Activated CD4-positive, alpha-beta memory T cell treated with anti-CD3 and anti-CD28 coated beads for 36 hours (primary cell): ENCODE measurements at regions not wholly inside any gene's neighbourhood (a gene's known extent, or its start where the extent isn't known, plus 50 kb on each side); places are given as distances from the start of the nearest gene placed in this dataset.
"Not testable (repeated sequence)": the region's sequence is repeated elsewhere in the genome, so short reads cannot be mapped to it uniquely, and the experiment has no call there.

Experiments used
- CTCF ChIA-PET: fragments of 350-600 bp; sonication (Branson Sonifier 250); formaldehyde crosslinking; loops from one replicate; lab custom pipeline; 2021; ENCODE audit warnings: antibody characterized with exemption, inconsistent platforms; lab: Charles Lee
- POLR2A ChIA-PET: fragments of 350-600 bp; sonication (Branson Sonifier 250); formaldehyde crosslinking; loops from one replicate; lab custom pipeline; 2021; ENCODE audit warnings: antibody characterized with exemption; lab: Charles Lee
- DNase-seq: peaks from one replicate; pipeline ENCODE4 v3.0.0-alpha.2; 2020
- H3K27ac Mint-ChIP-seq: one replicate; pipeline ENCODE4 v1.8.0; 2021; ENCODE audit warnings: mixed read lengths
- H3K27me3 Mint-ChIP-seq: one replicate; pipeline ENCODE4 v1.8.0; 2021; ENCODE audit warnings: mixed read lengths
- H3K36me3 Mint-ChIP-seq: one replicate; pipeline ENCODE4 v1.8.0; 2021; ENCODE audit warnings: mixed read lengths
- H3K4me1 Mint-ChIP-seq: one replicate; pipeline ENCODE4 v1.8.0; 2021; ENCODE audit warnings: low read depth, mixed read lengths
- H3K4me3 Mint-ChIP-seq: one replicate; pipeline ENCODE4 v1.8.0; 2021; ENCODE audit warnings: mild to moderate bottlenecking, mixed read lengths
- H3K9me3 Mint-ChIP-seq: one replicate; pipeline ENCODE4 v1.8.0; 2021; ENCODE audit warnings: mixed read lengths
- intact Hi-C: fragments of 100-400 bp; cut with micrococcal nuclease; formaldehyde crosslinking; loops from one replicate; pipeline ENCODE4 v1.15.1; 2023

GRCh38 chr7:77484785-77485184, 52.3 kb upstream of the PTPN12 start:
- Mint-ChIP-seq H3K4me3 (no peak overlapping the region), H3K9me3 (no peaks in the 10 kb centered on the region), H3K36me3 (no peaks in the 10 kb centered on the region), H3K4me1 (peaks cover 4% of the 10 kb centered on the region), H3K27me3 (peaks cover 14% of the 10 kb centered on the region), H3K27ac (no peak overlapping the region)
- POLR2A ChIA-PET = no interaction called here
- CTCF ChIA-PET = no interaction called here
- intact Hi-C loops = no loop called here
- DNase-seq = no peak

GRCh38 chr7:77482015-77482414, 55.1 kb upstream of the PTPN12 start:
- H3K4me1 Mint-ChIP-seq = peaks cover 4% of the 10 kb centered on the region
- peaks cover 2% of the 10 kb centered on the region for H3K27me3 Mint-ChIP-seq
- CTCF ChIA-PET = interaction anchor here (0.7 to 0.9 kb wide), 2 partner anchors 23 to 196 kb away, joined by 3 read pairs; no protein-coding TSS in a partner anchor
- DNase-seq = no peak
- H3K27ac Mint-ChIP-seq = no peak overlapping the region
- POLR2A ChIA-PET = no interaction called here
- H3K4me3 Mint-ChIP-seq = no peak overlapping the region
- no peaks in the 10 kb centered on the region for H3K9me3 Mint-ChIP-seq
- intact Hi-C loops = no loop called here
- H3K36me3 Mint-ChIP-seq = no peaks in the 10 kb centered on the region

GRCh38 chr7:77481615-77482014, 55.5 kb upstream of the PTPN12 start:
- ChIA-PET CTCF (no interaction called here), POLR2A (no interaction called here)
- Mint-ChIP-seq H3K27me3 (peaks cover 2% of the 10 kb centered on the region), H3K36me3 (no peaks in the 10 kb centered on the region), H3K9me3 (no peaks in the 10 kb centered on the region), H3K27ac (no peak overlapping the region), H3K4me1 (peaks cover 4% of the 10 kb centered on the region), H3K4me3 (no peak overlapping the region)
- intact Hi-C loops = no loop called here
- no peak for DNase-seq

GRCh38 chr7:77480102-77480627, 56.9 kb upstream of the PTPN12 start:
- H3K4me1 Mint-ChIP-seq, H3K36me3 Mint-ChIP-seq, H3K27me3 Mint-ChIP-seq, CTCF ChIA-PET, H3K27ac Mint-ChIP-seq, DNase-seq, intact Hi-C loops, H3K9me3 Mint-ChIP-seq, H3K4me3 Mint-ChIP-seq, POLR2A ChIA-PET: not testable (repeated sequence)

DNA sequence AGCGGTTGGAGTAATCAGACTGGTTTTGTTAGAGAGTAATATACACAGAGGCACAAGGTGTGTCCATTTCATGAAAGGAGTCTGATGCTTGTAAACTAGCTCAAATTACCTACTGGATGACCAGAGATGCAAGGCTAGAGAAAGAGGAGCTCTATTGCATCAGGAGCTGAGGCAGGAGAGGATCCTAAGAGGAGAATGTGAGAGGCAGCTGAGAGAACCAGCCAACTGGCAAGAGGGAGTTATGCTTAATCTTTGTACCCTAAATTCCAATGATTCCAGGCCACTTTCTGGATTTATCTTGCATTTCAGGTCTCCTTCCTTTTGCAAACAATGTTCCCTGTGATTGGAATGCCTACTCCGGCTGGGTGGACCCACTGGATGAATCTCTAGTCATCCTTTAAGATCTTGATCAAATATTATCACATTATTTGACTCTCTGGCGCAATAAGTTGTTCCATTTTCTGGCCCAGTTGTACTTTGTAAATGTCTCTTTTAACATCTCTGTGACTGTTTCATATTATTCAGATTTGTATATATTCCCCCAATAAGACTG, 57.5 kb upstream of the PTPN12 start:
- Mint-ChIP-seq H3K9me3 (no peaks in the 10 kb centered on the region), H3K27ac (no peak overlapping the region), H3K4me1 (peaks cover 4% of the 10 kb centered on the region), H3K36me3 (no peaks in the 10 kb centered on the region), H3K4me3 (no peak overlapping the region), H3K27me3 (no peaks in the 10 kb centered on the region)
- ChIA-PET CTCF (no interaction called here), POLR2A (no interaction called here)
- intact Hi-C loops = no loop called here
- no peak for DNase-seq

GRCh38 chr7:77476871-77477270, 60.2 kb upstream of the PTPN12 start:
- Mint-ChIP-seq H3K27me3 (no peaks in the 10 kb centered on the region), H3K9me3 (no peaks in the 10 kb centered on the region), H3K4me1 (peaks cover 4% of the 10 kb centered on the region), H3K36me3 (no peaks in the 10 kb centered on the region), H3K27ac (no peak overlapping the region), H3K4me3 (no peak overlapping the region)
- POLR2A ChIA-PET = no interaction called here
- intact Hi-C loops = no loop called here
- CTCF ChIA-PET = no interaction called here
- DNase-seq = no peak

- DNase-seq = no peak
- ChIA-PET POLR2A (no interaction called here), CTCF (no interaction called here)
- Mint-ChIP-seq H3K9me3 (no peaks in the 10 kb centered on the region), H3K27ac (no peak overlapping the region), H3K4me3 (no peak overlapping the region), H3K36me3 (no peaks in the 10 kb centered on the region), H3K4me1 (no peaks in the 10 kb centered on the region), H3K27me3 (no peaks in the 10 kb centered on the region)
- intact Hi-C loops = no loop called here
Measured at GRCh38 chr7:77475181-77475580, 59.0 kb upstream of the GSAP start.

DNA sequence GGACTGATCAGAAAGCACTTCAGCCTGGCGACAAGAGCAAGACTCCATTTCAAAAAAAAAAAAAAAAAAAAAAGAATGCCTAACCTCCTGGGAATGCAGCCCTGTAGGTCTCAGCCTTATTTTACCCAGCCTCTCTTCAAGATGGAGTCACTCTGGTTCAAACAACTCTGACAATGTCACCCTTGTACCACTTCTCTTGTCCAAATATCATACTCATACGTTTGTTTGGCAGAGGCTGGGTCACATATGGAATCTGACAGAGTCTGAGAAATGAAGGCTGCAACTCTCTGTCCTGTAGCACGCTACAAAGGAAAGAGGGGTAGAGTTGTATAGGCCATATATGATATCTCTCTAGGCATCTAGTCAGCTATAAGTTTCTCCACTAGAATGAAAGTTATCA, 58.6 kb upstream of the GSAP start:
- H3K4me3 Mint-ChIP-seq = no peak overlapping the region
- intact Hi-C loops = no loop called here
- ChIA-PET POLR2A (no interaction called here), CTCF (no interaction called here)
- no peaks in the 10 kb centered on the region for H3K4me1 Mint-ChIP-seq
- no peak overlapping the region for H3K27ac Mint-ChIP-seq
- DNase-seq = no peak
- no peaks in the 10 kb centered on the region for H3K27me3 Mint-ChIP-seq
- H3K36me3 Mint-ChIP-seq = no peaks in the 10 kb centered on the region
- no peaks in the 10 kb centered on the region for H3K9me3 Mint-ChIP-seq

DNA sequence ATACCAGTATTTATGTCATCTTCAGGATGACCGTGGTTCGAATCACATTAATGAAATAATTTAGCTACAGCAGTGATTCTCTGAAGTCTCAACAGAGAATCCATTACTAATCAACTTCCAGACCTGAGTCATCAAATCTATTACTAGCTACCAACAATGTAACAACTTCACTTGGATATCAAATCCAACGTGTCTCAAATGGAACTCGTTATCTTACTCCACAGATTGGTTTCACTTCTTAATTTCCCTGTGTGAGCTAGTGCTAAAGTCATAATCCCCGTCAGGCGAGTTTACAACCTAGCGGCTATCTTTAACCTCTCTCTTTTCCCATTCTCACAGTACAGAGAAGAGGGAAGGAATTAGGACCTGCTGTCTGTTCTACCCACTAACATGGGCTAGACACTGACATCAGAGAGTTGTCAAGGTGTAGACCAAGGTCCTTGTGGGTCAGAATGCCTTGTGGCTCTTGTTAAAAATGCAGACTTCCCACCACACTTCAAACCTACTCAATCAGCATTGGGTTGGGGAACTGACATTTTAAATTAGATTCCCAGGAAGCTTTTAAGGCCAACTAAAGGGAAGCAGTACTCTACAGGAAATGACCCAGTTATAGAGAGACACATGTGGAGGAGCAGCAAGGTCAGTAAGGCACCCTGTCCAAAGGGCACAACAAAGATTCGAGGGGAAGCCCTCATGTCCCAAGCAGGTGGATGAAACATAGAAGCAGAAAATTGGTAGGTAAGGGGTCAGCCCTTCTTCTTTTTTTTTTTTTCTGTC, 57.3 kb upstream of the GSAP start:
- no peaks in the 10 kb centered on the region for H3K9me3 Mint-ChIP-seq
- no peaks in the 10 kb centered on the region for H3K36me3 Mint-ChIP-seq
- H3K27me3 Mint-ChIP-seq = no peaks in the 10 kb centered on the region
- no peak overlapping the region for H3K4me3 Mint-ChIP-seq
- no peak overlapping the region for H3K27ac Mint-ChIP-seq
- CTCF ChIA-PET = no interaction called here
- POLR2A ChIA-PET = no interaction called here
- no peak for DNase-seq
- no peaks in the 10 kb centered on the region for H3K4me1 Mint-ChIP-seq
- intact Hi-C loops = no loop called here

GRCh38 chr7:77469927-77470326, 53.8 kb upstream of the GSAP start:
- POLR2A ChIA-PET = no interaction called here
- H3K27me3 Mint-ChIP-seq = no peaks in the 10 kb centered on the region
- H3K9me3 Mint-ChIP-seq = no peaks in the 10 kb centered on the region
- DNase-seq = no peak
- no peak overlapping the region for H3K27ac Mint-ChIP-seq
- no peaks in the 10 kb centered on the region for H3K36me3 Mint-ChIP-seq
- intact Hi-C loops = no loop called here
- CTCF ChIA-PET = no interaction called here
- no peak overlapping the region for H3K4me3 Mint-ChIP-seq
- no peaks in the 10 kb centered on the region for H3K4me1 Mint-ChIP-seq

- Mint-ChIP-seq H3K9me3 (no peaks in the 10 kb centered on the region), H3K4me1 (peaks cover 14% of the 10 kb centered on the region), H3K27ac (no peak overlapping the region), H3K27me3 (no peaks in the 10 kb centered on the region), H3K36me3 (no peaks in the 10 kb centered on the region), H3K4me3 (no peak overlapping the region)
- DNase-seq = no peak
- CTCF ChIA-PET = interaction anchor here (0.6 kb wide), 1 partner anchor 197 kb away, joined by 4 read pairs; no protein-coding TSS in a partner anchor
- POLR2A ChIA-PET = no interaction called here
- intact Hi-C loops = no loop called here
Measured at GRCh38 chr7:77467408-77467807, 51.3 kb upstream of the GSAP start.

DNA sequence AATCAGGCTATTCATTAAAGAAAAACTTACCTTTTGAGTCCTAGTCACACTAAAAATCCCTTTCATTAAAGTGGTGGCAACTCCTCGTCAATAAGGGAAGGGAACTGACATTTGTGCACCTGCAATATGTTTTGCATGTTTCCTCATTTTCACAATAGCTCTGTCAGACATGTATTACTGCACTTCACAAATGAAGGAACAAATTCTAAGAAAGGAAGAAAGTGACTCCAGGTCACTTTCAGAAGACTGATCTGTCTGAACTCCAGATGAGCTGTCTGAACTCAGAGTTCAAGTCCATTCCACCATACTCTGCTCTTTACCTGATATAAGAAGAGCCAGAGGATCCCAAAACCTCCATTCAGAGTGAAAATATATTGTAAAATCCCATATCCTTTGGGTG, 50.3 kb upstream of the GSAP start:
- H3K27me3 Mint-ChIP-seq = no peaks in the 10 kb centered on the region
- H3K4me1 Mint-ChIP-seq = peaks cover 14% of the 10 kb centered on the region
- H3K4me3 Mint-ChIP-seq = no peak overlapping the region
- H3K27ac Mint-ChIP-seq = no peak overlapping the region
- H3K36me3 Mint-ChIP-seq = no peaks in the 10 kb centered on the region
- DNase-seq = no peak
- H3K9me3 Mint-ChIP-seq = no peaks in the 10 kb centered on the region
- CTCF ChIA-PET = no interaction called here
- POLR2A ChIA-PET = no interaction called here
- intact Hi-C loops = no loop called here
